Stimulated activated CD4-positive, alpha-beta T cell treated with anti-CD3 and anti-CD28 coated beads, TNF-alpha, amount 100 ng/mL, for 4 hours (primary cell): ENCODE measurements at regions not wholly inside any gene's neighbourhood (a gene's known extent, or its start where the extent isn't known, plus 50 kb on each side); places are given as distances from the start of the nearest gene placed in this dataset.

ENCODE experiments used
- DNase-seq, 3 experiments: peaks; one replicate each; pipeline ENCODE4 v3.0.0-alpha.2; 2020; ENCODE audit warnings: low read depth in 3 of 3

DNA sequence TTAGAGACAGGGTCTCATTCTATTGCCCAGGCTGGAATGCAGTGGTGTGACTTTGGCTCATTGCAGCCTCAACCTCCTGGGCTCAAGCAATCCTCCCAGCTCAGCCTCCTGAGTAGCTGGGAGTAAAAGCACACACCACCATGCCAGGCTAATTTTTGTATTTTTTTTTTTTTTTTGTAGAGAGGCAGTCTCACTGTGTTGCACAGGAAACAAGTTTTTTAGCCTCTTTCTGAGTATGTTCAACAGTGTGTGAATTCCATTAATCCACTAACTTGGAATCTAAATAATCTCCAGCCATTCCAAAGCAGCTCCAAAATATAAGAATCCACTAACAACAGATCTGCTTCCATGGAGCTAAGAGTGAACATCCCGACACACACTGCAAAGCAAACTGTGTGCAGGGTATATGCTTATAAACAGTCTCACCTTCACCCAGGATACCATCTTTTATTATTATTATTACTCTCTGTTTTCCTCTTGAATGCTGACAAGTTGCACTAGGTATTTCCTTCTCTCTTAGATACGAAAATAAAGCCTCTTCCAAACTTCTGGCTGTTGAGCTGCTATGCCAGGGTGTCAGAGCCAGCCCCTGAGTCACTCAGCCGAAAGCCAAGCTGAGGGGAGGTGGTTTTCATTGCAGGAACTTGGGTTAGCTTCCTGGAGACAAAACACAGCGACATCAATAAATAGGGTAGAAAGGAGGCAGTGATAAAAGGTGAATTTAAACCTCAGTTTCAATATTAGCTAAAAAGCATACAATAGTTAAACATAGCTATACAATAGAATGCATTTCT, 264.9 kb downstream of the HIVEP2 start:
- peak in 1 of 3 experiments; percentile 7 for DNase-seq

DNA sequence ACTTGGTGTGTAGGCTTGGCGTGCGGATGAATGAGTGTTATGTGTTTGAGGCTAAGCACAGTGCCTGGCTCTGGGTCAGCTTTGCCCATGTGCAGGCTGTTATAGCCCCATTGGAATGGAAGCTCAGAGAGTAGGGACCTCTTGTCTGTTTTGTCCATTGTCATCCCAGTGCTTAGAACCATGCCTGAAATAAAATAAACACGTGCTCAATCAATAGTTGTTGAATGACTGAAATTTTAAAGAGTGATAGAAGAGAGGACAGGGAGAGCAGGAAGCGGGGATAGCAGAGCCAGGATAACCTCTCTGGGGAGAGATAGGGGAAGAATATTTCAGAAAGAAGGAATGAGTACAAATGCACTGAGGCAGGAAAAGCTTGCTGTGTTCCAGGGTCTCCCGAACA, 263.9 kb downstream of the HIVEP2 start:
- no peak for DNase-seq

DNA sequence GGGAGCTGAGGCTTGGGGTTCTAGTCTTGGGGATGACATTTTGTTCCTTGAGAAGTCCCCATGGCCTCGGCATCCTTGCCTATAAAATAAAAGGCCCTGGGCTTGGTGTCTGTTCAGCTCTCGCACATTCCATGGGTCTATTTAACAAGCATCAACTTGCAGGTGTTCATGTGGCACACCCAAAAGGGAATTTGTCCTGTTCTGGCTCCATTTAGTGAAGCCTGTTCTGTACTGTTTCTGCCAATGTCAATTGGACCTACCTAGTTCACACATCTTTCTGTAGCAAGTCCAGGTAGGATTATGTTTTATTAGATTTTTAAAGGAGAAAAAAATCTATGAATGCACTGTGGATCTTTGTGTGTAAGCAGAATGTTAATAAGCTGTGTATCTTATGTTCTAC, 262.0 kb downstream of the HIVEP2 start:
- no peak for DNase-seq

DNA sequence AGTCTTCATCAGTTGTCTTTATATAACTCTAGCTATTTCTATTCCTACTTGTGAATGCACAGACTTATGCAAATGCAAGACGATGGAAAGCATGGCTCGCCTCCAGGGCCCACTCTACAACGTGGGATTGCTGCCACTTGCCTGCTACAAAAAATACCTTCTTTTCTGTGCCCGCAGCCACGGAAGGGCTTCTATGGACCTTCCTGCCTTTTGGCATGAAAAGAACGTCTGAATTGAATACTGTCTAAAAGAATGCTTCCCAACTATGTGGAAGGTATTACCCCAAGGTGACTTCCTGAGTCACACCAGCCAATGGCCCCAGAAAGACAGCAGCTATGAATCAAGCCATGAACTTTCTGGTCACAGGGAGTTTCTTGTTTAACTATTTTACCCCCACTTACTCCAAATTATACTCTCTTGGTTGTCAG, 261.2 kb downstream of the HIVEP2 start:
- no peak for DNase-seq

GRCh38 chr6:142684371-142684770, 260.6 kb downstream of the HIVEP2 start:
- no peak for DNase-seq

DNA sequence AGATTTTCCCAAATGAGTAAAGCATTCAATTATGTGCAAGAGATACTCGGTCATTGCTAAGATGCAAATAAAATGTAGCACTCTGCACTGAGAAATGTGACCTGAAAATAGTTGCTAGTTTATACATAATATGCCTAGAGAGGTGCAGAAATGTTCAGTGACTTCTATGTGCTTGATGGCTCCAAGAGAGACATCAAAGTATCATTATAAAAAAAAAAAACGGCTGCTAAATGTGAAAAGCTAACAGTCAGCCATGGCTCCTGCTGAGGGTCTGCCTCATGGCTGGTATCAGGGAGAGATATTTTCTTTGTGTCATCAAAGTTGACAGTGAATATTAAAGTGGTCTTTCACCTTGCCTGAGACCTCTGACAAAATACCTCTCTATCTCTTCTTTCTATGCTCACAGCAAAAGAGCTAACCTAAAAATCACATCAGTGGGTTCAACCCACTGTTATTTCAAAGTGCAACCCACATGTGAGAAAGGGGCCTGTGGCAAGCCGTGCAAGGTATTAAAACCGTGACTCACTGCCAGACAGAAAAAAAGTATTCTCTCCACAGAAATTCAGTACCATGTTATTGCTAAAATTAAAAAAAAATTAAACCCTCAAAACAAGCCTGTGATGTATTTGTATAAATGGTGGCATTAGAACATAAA, 259.0 kb downstream of the HIVEP2 start:
- no peak for DNase-seq

- no peak for DNase-seq
Observed at GRCh38 chr6:142686507-142686887, 258.5 kb downstream of the HIVEP2 start.

DNA sequence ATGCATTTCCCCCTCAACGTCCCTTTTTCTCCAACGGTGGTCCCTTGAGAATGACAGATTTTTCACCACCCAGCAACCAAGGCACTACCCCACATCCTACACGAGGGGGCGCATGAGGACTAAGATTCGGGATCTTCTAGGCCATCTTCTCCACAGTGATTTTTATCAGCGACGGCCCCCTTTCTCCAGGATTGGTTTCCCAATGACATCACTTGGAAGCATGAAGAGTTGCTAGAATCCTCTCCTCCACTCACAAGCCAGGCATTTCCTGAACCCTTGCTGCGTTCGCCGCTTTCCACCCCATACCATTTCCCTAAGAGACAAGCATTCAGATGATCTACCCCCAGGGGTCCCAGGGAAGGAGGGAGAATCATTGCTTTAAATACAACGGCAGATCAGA, 252.0 kb downstream of the HIVEP2 start:
- peak; percentile 41 to 52 (median 41) for DNase-seq

DNA sequence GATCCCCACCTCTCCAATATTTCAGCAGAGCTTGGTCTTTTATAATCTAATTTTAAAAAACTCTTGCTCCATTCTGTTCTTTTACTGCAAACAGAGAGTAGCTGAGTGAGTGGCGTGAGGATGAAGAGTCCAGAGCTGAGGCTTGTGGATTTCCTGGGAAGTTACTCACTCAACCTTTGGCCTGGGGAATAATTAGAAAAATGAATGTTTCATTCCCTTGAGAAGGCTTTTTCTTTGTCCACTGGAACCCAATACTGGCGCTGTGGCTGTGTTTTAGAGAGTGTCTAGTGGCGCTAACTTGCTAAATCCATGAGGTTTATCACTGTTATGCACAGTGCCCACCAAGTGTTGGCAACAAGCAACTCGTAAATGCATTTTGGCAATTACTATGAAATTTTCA, 251.5 kb downstream of the HIVEP2 start:
- DNase-seq, result no peak

- DNase-seq, result no peak
Observed at GRCh38 chr6:142694054-142694453, 250.9 kb downstream of the HIVEP2 start.

DNA sequence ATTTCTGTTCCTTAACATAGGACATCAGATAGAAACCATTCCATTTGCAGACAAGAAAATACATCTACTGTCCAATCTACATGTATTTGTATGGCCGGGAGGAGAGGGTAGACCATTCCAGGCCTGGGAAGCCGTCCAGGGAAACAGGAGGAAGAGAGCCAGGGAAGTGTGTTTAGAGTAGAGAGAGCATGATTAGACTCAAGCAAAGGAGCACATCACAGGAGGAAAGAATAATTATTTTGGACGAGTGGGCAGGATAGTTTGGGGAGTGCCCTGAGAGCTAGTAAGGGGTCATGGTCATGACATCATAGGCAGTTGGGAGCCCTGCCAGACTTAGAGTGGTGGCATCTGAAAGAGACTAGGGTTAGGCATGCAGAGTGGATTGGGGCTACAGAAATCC, 250.0 kb downstream of the HIVEP2 start:
- DNase-seq, result no peak

DNA sequence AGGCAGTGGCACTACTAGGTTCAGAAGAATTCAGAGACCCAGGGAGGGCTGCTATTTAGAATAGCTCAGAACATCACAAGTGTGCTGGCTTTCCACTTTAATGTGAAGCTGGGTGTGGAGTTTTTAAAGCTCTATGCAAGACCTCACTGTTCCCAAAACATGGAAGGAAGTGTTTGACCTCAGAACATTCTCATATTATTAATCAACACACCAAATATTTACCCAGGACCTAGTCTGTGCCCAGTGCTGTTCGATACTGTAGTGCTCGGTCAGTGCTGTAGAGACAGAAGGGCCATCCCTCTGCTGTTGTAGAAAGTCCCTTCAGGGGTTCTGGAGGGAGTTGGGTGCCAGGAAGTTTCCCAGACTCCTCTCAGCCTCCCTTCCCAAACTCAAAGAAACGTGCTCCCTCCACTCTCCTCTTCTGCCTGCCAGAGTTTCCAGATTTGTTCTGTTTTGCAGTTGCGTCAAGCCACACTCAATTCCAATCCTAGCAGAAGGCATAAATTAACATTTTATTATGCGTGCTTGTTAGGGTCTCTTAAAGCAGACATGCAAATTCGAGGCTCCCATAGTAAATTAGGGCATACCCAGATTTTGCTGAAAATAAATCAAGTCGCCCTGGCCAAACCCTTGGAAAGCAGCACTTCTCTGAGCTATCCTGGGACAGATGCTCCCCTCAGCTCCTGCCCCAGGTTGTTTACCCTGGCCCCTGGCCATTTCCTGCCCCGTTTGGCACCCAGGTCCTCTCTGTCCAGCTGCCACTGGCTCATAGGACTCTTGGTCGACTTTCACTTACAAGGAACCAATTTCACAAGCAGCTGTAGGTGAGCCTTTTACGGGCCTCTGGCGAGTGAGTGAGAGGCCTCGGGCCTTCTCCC, 248.6 kb downstream of the HIVEP2 start:
- no peak for DNase-seq

DNA sequence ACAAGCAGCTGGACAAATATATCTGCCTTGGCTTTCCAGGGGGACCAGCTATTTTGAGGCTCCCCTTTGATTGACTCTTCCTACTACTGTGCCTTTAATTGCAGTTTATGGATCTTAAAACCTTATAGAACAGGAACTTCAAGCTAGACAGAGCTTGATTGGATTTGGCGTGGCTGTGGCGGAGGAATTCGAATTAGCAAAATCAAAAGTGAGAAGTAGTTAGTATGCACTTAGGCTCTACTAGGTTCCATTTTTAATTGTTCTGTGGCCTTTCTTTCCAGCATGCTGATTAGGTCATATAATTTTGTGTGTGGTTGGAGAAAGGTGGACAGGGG, 248.0 kb downstream of the HIVEP2 start:
- no peak for DNase-seq

- no peak for DNase-seq
Observed at GRCh38 chr6:142697922-142698321, 247.1 kb downstream of the HIVEP2 start.

DNA sequence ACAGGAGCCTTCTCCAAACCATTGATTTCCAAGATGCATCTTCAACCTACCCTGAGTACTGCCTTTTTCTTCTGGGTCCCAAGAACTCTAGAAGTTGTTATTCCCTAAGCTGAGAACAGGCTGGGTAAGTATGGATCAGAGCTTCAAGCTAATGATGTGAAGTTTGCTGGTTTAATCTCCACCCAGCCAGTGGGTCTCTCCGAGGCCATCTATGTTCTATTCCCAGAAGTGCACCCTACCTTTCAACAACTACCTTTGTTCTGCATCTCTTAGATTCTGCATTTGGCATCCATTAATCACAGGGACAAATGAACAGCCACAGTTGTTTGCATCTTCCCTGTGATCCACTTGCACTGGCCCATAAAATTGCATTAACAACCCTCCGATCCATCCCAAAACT, 246.2 kb downstream of the HIVEP2 start:
- DNase-seq, result no peak

GRCh38 chr6:142699391-142699790, 245.6 kb downstream of the HIVEP2 start:
- no peak for DNase-seq

DNA sequence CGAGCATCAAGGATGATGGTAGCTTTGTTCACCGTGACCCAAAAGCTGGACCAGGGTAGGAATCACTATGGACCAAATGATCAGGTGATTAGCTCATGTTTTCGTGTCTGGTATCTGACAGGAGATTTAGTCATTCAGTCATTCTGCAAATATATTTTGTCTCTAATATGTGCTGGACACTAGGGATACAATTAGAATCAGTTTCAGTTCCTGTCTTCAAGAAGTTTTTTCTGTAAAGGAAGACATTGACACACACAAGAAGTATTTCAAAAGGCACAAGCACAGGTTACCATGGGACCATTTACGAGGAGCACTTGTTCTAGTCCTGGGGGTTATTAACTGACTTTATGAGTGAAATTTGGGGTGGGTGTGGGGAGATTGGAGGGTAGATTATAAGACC, 244.9 kb downstream of the HIVEP2 start:
- DNase-seq, result no peak

DNA sequence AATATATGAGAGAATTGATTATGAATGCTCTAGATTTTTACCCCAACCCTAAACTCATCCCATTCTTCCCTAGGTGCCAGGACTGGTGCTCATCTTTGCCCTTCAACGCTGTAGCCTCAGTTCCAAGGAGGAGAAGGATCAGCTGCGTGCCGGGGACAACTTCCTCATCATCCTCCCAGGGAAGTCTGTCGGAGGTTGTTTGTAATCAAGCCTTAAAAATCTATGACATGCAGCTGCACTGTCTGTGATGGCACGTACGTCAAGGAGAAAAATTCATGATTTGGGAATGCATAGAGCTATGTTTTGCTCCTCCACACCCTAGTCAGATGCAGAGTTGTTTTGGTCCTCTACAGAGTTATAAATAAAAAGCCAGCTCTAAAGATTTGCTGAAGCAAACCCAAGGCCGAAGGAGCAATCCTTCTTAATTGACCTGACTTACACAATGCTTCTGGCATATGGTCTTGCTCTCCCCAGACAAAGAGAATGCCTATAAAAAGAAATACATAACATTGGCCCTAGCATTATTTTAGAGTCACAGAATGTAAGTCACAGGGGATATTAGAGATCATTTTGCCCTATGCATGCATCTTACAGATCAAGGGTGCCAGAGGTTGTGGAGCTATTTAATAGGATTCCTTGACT, 244.2 kb downstream of the HIVEP2 start:
- DNase-seq, result no peak
